MM.1S (cell line): ENCODE measurements at regions not wholly inside any gene's neighbourhood (a gene's known extent, or its start where the extent isn't known, plus 50 kb on each side); places are given as distances from the start of the nearest gene placed in this dataset.

Experiments used
- EZH2 ChIP-seq: fragments of 300-600 bp; sonication (generic); optimal IDR thresholded peaks from 2 replicates; pipeline ENCODE3; 2017; ENCODE audit warnings: low read depth, mild to moderate bottlenecking, antibody characterized with exemption, low read length, mixed read lengths
- EZH2phosphoT487 ChIP-seq: fragments of 300-600 bp; sonication (generic); IDR thresholded peaks from 2 replicates; pipeline ENCODE4 v1.6.1; 2018; ENCODE audit warnings: antibody characterized with exemption, low read length
- TF ChIP-seq, protein P1 (sequence below): fragments of 300-600 bp; sonication (generic); IDR thresholded peaks from 2 replicates; pipeline ENCODE4 v1.5.1; 2016; ENCODE audit warnings: antibody characterized with exemption, low read length, mixed read lengths

- TF ChIP-seq, protein P1, sequence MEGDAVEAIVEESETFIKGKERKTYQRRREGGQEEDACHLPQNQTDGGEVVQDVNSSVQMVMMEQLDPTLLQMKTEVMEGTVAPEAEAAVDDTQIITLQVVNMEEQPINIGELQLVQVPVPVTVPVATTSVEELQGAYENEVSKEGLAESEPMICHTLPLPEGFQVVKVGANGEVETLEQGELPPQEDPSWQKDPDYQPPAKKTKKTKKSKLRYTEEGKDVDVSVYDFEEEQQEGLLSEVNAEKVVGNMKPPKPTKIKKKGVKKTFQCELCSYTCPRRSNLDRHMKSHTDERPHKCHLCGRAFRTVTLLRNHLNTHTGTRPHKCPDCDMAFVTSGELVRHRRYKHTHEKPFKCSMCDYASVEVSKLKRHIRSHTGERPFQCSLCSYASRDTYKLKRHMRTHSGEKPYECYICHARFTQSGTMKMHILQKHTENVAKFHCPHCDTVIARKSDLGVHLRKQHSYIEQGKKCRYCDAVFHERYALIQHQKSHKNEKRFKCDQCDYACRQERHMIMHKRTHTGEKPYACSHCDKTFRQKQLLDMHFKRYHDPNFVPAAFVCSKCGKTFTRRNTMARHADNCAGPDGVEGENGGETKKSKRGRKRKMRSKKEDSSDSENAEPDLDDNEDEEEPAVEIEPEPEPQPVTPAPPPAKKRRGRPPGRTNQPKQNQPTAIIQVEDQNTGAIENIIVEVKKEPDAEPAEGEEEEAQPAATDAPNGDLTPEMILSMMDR, result no peak
- no peak for TF ChIP-seq EZH2
- TF ChIP-seq EZH2phosphoT487, result no peak
Observed at GRCh38 chr2:14942987-14943386, 310.5 kb downstream of the LRATD1 start.
